Stimulated activated CD4-positive, alpha-beta T cell treated with anti-CD3 and anti-CD28 coated beads, Interleukin-4, amount 100 ng/mL, for 24 hours (primary cell): ENCODE measurements at regions not wholly inside any gene's neighbourhood (a gene's known extent, or its start where the extent isn't known, plus 50 kb on each side); places are given as distances from the start of the nearest gene placed in this dataset.
"Not testable (repeated sequence)": the region's sequence is repeated elsewhere in the genome, so short reads cannot be mapped to it uniquely, and the experiment has no call there.

ENCODE experiments used
- DNase-seq: peaks from one replicate; pipeline ENCODE4 v3.0.0-alpha.2; 2020

DNA sequence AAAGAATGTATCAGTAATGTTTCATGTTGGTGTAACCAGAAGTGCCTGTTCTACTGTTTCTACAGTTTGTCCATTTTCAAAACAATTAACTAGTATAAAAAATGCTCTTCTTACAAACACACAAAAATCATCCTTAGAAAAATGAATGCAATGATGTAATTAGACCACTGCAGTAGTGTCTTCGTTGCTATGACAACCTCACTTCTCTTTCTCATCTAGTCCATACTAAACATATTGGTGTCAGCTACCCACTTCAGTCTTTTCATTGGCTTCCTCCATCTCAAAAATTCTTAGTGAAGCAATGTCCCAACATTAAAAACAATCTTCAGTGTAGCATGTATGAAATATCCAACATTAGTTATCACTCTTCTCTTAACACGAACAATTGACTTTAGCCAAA, 1265.8 kb downstream of the REEP3 start:
- no peak for DNase-seq

GRCh38 chr10:64795847-64796246, 1274.6 kb downstream of the REEP3 start:
- no peak for DNase-seq

GRCh38 chr10:64798297-64798696, 1277.1 kb downstream of the REEP3 start:
- DNase-seq: no peak

DNA sequence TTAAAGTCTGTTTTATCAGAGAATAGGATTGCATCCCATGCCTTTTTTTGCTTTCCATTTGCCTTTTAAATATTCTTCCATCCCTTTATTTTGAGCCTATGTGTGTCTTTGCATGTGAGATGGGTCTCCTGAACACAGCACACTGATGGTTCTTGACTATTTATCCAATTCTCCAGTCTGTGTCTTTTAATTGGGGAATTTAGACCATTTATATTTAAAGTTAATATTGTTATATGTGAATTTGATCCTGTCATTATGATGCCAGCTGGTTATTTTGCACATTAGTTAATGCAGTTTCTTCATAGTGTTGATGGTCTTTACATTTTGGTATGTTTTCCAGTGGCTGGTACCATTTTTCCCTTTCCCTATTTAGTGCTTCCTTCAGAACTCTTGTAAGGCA, 1287.0 kb downstream of the REEP3 start:
- not testable (repeated sequence) for DNase-seq

DNA sequence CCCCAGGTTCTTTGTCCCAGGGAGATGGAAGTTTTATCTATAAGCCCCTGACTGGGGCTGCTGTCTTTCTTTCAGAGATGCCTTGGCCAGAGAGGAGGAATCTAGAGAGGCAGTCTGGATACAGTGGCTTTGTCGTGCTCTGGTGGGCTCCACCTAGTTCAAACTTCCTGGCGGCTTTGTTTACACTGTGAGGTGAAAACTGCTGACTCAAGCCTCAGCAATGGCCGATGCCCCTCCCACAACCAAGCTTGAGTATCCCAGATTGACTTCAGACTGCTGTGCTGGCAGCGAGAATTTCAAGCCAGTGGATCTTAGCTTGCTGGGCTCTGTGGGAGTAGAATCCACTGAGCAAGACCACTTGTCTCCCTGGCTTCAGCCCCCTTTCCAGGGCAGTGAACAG, 1288.8 kb downstream of the REEP3 start:
- DNase-seq: not testable (repeated sequence)

DNA sequence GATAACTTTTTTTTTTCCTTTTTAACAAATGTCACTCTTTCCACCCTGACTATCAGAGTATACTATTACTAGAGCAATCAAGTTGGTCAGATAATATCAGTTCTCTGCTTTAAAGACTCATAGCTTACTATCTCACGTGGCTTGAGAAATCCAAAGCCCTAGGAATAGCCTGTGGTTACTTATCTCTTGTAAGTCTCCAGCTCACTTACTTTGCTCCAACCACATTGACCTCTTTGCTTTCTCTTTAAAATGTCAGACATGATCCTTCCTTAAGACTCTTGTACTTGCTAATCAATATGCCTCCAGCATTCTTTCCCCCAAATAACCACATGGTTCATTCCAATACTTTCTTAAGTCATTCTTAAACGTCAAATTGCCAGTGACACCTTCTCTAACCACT, 1292.2 kb downstream of the REEP3 start:
- DNase-seq: no peak

DNA sequence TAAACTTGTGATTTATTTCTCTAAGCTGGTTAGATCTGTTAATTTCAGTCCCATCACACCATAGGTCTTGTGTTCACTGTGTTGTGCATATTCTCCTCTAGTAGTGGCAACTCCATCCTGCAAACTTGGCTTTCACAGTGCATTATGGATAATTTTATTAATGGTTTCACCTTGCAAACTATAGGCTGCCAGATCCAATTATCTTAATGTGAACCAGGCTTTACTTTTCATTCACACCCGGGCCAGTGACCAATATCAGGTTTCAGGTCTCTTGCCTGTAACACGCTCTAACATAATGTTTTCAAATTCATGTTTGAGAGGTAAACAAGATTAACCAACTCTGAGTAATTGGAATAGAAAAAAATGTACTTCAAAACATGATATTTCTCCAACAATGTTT, 1293.0 kb downstream of the REEP3 start:
- no peak for DNase-seq

GRCh38 chr10:64829888-64830412, 1308.7 kb downstream of the REEP3 start:
- no peak for DNase-seq

DNA sequence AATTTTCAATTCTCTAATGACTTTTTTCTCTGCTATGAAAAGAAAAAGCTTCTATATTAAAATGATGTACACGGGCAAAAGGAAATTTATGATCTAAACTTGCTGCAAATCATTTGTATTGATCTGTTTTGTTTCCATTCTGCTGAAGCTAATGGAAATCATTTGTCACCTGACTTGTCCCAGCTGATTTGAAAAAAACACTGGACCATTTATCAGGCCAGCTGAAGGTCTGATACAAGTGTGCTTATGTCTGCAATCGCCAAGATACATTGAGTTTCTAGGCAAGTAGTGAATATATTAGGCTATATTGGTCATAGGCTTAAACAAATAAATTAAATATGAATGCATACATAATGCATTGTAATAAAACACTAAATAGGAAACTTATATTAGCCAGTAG, 1309.7 kb downstream of the REEP3 start:
- DNase-seq: no peak

DNA sequence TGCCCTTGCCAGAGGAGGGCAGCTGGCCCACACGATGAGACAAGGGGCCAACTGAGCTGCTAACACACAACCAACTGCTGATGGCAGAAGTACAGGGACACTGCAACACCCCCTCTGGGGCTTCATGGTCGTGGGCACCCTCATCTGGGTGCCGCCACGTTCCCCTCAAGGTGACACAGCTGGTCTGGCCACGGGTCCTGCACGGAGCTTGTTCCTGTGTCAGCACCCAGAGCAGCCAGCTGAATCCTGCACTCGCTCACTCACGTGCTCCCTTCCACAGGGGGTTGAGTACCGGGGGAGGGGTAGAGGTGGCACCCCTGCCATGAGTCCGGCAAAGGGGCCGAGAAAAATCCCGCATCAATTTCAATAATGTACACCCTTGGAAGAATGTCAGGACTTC, 1319.1 kb downstream of the REEP3 start:
- no peak for DNase-seq

GRCh38 chr10:64846700-64847099, 1325.5 kb downstream of the REEP3 start:
- no peak for DNase-seq

DNA sequence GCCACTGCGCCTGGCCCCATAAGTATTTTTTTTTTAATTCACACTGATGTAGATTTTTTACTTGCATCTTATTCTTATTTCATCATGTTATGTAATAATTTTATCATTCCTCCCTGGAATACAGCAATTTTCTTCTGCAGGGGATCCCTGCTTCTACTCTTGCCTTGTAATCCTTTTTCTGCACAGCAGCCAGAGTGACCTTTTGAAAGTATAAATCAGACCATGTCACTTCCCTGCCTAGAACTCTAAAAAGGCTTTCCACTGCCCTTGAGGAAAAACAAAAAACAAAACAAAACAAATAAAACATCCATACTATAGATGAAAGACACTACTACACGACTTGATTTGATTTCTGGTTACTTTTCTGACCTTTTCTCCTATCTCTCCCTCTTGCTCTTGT, 1334.7 kb downstream of the REEP3 start:
- no peak for DNase-seq

DNA sequence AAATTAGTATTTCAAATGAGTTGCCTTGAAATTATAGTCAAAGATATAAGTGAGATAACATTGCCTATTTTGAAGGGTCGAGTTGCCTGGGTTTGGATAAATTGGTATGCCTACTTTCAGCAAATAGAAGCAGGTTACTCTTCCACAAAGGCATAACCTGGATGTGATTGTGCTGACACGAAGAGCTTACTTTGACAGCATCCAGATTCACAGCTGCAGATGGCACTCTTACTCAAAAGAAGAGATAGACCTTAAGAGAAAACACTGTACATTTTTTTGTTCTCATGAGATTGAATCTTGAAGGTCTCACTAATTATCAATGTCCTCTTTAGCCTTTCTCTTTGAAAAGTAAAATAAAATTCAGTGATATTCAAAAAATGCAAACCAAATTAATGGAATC, 1338.7 kb downstream of the REEP3 start:
- DNase-seq: no peak

GRCh38 chr10:64863836-64864235, 1342.6 kb downstream of the REEP3 start:
- no peak for DNase-seq

DNA sequence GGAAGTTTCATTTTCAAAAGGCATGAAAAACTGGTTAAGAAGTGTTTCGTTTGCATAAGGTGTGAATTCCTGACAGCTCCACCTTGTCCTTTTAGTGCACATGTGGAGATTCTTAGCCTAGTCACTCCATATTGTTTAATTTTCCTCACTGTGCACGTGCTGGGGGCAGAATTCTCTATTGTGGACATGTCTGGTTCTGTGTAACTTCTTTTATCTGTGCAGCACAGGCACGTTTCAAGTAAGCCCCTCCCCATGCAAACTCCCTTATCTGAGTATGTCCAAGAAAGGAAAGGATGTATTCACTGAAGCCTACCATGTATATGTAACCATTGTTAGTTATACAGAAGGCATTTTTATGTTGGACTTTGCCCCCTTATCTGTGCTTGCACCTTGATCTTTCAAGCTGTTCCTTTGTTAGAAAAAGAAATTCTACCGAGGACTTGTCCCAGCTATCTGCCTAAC, 1346.3 kb downstream of the REEP3 start:
- no peak for DNase-seq

- no peak for DNase-seq
Observed at GRCh38 chr10:64873088-64873487, 1351.9 kb downstream of the REEP3 start.

DNA sequence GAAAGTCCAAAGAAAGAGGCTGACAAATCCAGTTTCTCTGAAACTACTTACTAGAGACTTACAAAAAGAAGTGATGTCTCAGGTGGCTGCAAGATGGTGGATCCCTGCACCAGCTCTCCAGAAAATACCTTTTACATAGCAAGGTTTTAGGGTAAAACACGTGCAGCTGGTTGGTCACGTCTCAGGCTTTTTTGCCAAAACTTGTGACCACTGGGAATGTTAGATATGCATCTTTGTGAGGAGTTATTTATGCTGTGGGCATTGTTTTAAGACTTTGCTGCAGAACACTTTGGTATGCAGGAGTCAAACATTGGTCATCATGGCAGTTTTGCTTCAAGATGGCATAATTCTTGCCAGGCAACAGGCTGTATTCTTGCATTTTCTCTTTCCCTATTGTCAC, 1352.8 kb downstream of the REEP3 start:
- DNase-seq: no peak

DNA sequence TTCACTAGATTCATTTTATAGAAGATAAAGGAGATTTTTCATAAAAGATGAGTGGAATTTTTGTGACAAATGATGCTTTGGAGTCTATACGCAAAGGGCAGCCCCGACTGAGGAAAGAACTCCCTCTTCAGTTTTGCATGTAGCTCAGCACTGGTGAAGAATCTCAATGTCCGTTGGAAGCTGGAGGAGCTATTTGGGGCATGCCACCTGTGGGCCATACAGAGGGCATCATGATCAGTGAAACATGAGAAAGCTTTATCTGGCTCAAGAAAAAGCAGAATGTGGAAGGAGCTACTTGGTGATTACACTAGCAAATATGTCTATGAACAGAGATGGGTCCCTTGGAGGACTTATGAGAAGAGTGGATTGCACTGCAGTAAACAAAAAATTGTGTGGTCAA, 1359.3 kb downstream of the REEP3 start:
- no peak for DNase-seq

- DNase-seq: no peak
Observed at GRCh38 chr10:64881257-64881656, 1360.1 kb downstream of the REEP3 start.

DNA sequence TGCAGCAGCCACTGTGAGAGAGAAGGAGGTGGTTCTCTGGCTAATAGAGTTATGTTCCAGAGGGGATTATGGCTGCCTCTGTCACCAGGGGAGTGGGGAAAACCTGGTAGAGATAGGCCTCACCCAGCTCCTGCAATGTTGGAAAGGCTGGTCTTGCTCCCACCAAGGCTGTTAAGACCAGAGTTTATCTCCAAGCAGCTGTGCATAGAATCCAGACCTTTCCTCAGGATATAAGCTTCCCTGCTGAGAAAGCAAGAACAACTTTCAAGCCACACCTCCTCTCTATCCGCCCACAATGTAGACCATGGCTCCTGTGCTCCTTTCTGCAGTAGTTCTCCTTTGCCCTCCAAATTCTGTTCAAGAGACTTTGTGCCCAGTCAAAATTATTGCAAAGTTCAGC, 1375.4 kb downstream of the REEP3 start:
- no peak for DNase-seq

GRCh38 chr10:64906311-64906710, 1385.1 kb downstream of the REEP3 start:
- not testable (repeated sequence) for DNase-seq

DNA sequence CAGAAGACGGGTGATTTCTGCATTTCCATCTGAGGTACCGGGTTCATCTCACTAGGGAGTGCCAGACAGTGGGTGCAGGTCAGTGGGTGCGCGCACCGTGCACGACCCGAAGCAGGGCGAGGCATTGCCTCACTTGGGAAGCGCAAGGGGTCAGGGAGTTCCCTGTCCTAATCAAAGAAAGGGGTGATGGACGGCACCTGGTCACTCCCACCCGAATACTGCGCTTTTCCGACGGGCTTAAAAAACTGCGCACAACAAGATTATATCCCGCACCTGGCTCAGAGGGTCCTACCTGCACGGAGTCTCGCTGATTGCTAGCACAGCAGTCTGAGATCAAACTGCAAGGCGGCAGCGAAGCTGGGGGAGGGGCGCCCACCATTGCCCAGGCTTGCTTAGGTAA, 1403.1 kb downstream of the REEP3 start:
- not testable (repeated sequence) for DNase-seq

- DNase-seq: no peak
Observed at GRCh38 chr10:64952042-64952441, 1430.8 kb downstream of the REEP3 start.

DNA sequence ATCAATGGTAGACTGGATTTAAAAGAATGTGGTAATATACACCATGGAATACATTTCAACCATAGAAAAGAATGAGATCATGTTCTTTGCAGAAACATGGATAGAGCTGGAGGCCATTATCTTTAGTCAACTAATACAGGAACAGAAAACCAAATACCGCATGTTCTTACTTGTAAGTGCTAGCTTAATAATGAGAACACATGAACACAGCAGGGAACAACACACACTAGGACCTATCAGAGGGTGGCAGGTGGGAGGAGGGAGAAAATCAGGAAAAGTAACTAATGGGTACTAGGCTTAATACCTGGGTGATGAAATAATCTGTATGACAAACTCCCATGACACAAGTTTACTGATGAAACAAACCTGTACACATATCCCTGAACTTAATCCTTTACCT, 1435.2 kb downstream of the REEP3 start:
- no peak for DNase-seq

DNA sequence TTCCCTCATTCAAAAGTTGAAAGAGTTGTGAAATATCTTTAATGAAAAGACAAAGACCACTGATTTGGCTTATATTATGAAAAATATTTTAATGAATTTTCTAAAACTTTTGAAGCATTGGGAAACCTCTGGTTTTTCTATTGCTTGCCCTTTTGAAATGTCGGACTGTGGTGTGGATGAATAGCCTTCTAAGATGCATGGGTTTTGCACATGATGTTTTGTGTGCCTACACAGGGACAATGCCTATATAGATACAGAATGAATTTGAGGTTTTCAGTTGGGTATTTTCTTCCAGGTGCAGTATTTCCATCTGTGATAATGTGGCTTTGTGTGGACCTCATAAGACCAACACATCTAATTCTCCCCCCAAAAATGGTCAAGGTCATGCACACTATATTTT, 1437.9 kb downstream of the REEP3 start:
- no peak for DNase-seq

- no peak for DNase-seq
Observed at GRCh38 chr10:64959883-64960282, 1438.7 kb downstream of the REEP3 start.
